ENCODE measurements at regions not wholly inside any gene's neighbourhood (a gene's known extent, or its start where the extent isn't known, plus 50 kb on each side); places are given as distances from the start of the nearest gene placed in this dataset.

GRCh38 chr11:120028181-120028896, 109.6 kb downstream of the TRIM29 start:
- 81% methylated on average over 10 of the region's 10 CpGs for WGBS
- no peaks in the 10 kb centered on the region for H3K36me3 ChIP-seq (ENCODE audit: insufficient read depth)
- DNase-seq (ENCODE audit: extremely low spot score), result no peak
- H3K4me3 ChIP-seq (ENCODE audit: low read depth, low read length), result no peak overlapping the region
- H3K4me1 ChIP-seq (ENCODE audit: insufficient read depth), result no peaks in the 10 kb centered on the region
- no peak overlapping the region for H3K27ac ChIP-seq (ENCODE audit: low read depth)

- no peaks in the 10 kb centered on the region for H3K4me1 ChIP-seq (ENCODE audit: insufficient read depth)
- H3K36me3 ChIP-seq (ENCODE audit: insufficient read depth), result no peaks in the 10 kb centered on the region
- WGBS, result 61% methylated on average over 11 of the region's 11 CpGs
- no peak for DNase-seq (ENCODE audit: extremely low spot score)
- H3K4me3 ChIP-seq (ENCODE audit: low read depth, low read length), result no peak overlapping the region
- no peak overlapping the region for H3K27ac ChIP-seq (ENCODE audit: low read depth)
These were observed 110.2 kb downstream of the TRIM29 start for GRCh38 chr11:120027546-120028180.

- no peak for DNase-seq (ENCODE audit: extremely low spot score)
- H3K27ac ChIP-seq (ENCODE audit: low read depth), result no peak overlapping the region
- H3K36me3 ChIP-seq (ENCODE audit: insufficient read depth), result no peaks in the 10 kb centered on the region
- no peaks in the 10 kb centered on the region for H3K4me1 ChIP-seq (ENCODE audit: insufficient read depth)
- 93% methylated on average over 56 of the region's 56 CpGs for WGBS
- H3K4me3 ChIP-seq (ENCODE audit: low read depth, low read length), result no peak overlapping the region
These were observed 112.1 kb downstream of the TRIM29 start for GRCh38 chr11:120025606-120026335.

GRCh38 chr11:120024586-120024985, 113.3 kb downstream of the TRIM29 start:
- H3K4me3 ChIP-seq (ENCODE audit: low read depth, low read length), result no peak overlapping the region
- DNase-seq (ENCODE audit: extremely low spot score), result no peak
- no peaks in the 10 kb centered on the region for H3K4me1 ChIP-seq (ENCODE audit: insufficient read depth)
- no peaks in the 10 kb centered on the region for H3K36me3 ChIP-seq (ENCODE audit: insufficient read depth)
- WGBS, result 71% methylated on average over 5 of the region's 5 CpGs
- no peak overlapping the region for H3K27ac ChIP-seq (ENCODE audit: low read depth)

GRCh38 chr11:120024046-120024445, 113.9 kb downstream of the TRIM29 start:
- no peak overlapping the region for H3K4me3 ChIP-seq (ENCODE audit: low read depth, low read length)
- WGBS, result 89% methylated on average over 4 of the region's 4 CpGs
- no peak for DNase-seq (ENCODE audit: extremely low spot score)
- H3K36me3 ChIP-seq (ENCODE audit: insufficient read depth), result no peaks in the 10 kb centered on the region
- H3K27ac ChIP-seq (ENCODE audit: low read depth), result no peak overlapping the region
- no peaks in the 10 kb centered on the region for H3K4me1 ChIP-seq (ENCODE audit: insufficient read depth)

- H3K27ac ChIP-seq (ENCODE audit: low read depth), result no peak overlapping the region
- no peaks in the 10 kb centered on the region for H3K4me1 ChIP-seq (ENCODE audit: insufficient read depth)
- H3K4me3 ChIP-seq (ENCODE audit: low read depth, low read length), result no peak overlapping the region
- H3K36me3 ChIP-seq (ENCODE audit: insufficient read depth), result no peaks in the 10 kb centered on the region
- 88% methylated on average over 5 of the region's 5 CpGs for WGBS
- no peak for DNase-seq (ENCODE audit: extremely low spot score)
These were observed 114.4 kb downstream of the TRIM29 start for GRCh38 chr11:120023551-120023950.

GRCh38 chr11:120023120-120023519, 114.8 kb downstream of the TRIM29 start:
- Histone ChIP-seq H3K4me1 (ENCODE audit: insufficient read depth) (no peaks in the 10 kb centered on the region), H3K36me3 (ENCODE audit: insufficient read depth) (no peaks in the 10 kb centered on the region), H3K4me3 (ENCODE audit: low read depth, low read length) (no peak overlapping the region), H3K27ac (ENCODE audit: low read depth) (no peak overlapping the region)
- 17% methylated on average over 1 of the region's 1 CpG for WGBS
- DNase-seq (ENCODE audit: extremely low spot score), result no peak

- no peaks in the 10 kb centered on the region for H3K4me1 ChIP-seq (ENCODE audit: insufficient read depth)
These were observed 115.3 kb downstream of the TRIM29 start for GRCh38 chr11:120022617-120023016.

GRCh38 chr11:120021978-120022377, 115.9 kb downstream of the TRIM29 start:
- WGBS, result 81% methylated on average over 5 of the region's 5 CpGs

More at GRCh38 chr11:120022617-120023016, 115.3 kb downstream of the TRIM29 start:
- Histone ChIP-seq H3K27ac (ENCODE audit: low read depth) (no peak overlapping the region), H3K4me3 (ENCODE audit: low read depth, low read length) (no peak overlapping the region), H3K36me3 (ENCODE audit: insufficient read depth) (no peaks in the 10 kb centered on the region)
- no peak for DNase-seq (ENCODE audit: extremely low spot score)
- WGBS, result 87% methylated on average over 5 of the region's 5 CpGs

GRCh38 chr11:120021391-120021953, 116.4 kb downstream of the TRIM29 start:
- Histone ChIP-seq H3K27ac (ENCODE audit: low read depth) (no peak overlapping the region), H3K4me1 (ENCODE audit: insufficient read depth) (no peaks in the 10 kb centered on the region), H3K4me3 (ENCODE audit: low read depth, low read length) (no peak overlapping the region), H3K36me3 (ENCODE audit: insufficient read depth) (no peaks in the 10 kb centered on the region)
- DNase-seq (ENCODE audit: extremely low spot score), result no peak
- 86% methylated on average over 7 of the region's 7 CpGs for WGBS

More at GRCh38 chr11:120021978-120022377, 115.9 kb downstream of the TRIM29 start:
- no peak for DNase-seq (ENCODE audit: extremely low spot score)
- no peaks in the 10 kb centered on the region for H3K36me3 ChIP-seq (ENCODE audit: insufficient read depth)
- H3K27ac ChIP-seq (ENCODE audit: low read depth), result no peak overlapping the region
- no peak overlapping the region for H3K4me3 ChIP-seq (ENCODE audit: low read depth, low read length)
- no peaks in the 10 kb centered on the region for H3K4me1 ChIP-seq (ENCODE audit: insufficient read depth)

GRCh38 chr11:120020981-120021380, 116.9 kb downstream of the TRIM29 start:
- WGBS, result 77% methylated on average over 2 of the region's 2 CpGs
- no peak for DNase-seq (ENCODE audit: extremely low spot score)

GRCh38 chr11:120020486-120020885, 117.4 kb downstream of the TRIM29 start:
- Histone ChIP-seq H3K4me3 (ENCODE audit: low read depth, low read length) (no peak overlapping the region), H3K4me1 (ENCODE audit: insufficient read depth) (no peaks in the 10 kb centered on the region), H3K36me3 (ENCODE audit: insufficient read depth) (no peaks in the 10 kb centered on the region), H3K27ac (ENCODE audit: low read depth) (no peak overlapping the region)
- DNase-seq (ENCODE audit: extremely low spot score), result no peak
- 75% methylated on average over 4 of the region's 4 CpGs for WGBS

More at GRCh38 chr11:120020981-120021380, 116.9 kb downstream of the TRIM29 start:
- no peak overlapping the region for H3K27ac ChIP-seq (ENCODE audit: low read depth)
- H3K4me3 ChIP-seq (ENCODE audit: low read depth, low read length), result no peak overlapping the region
- H3K4me1 ChIP-seq (ENCODE audit: insufficient read depth), result no peaks in the 10 kb centered on the region
- no peaks in the 10 kb centered on the region for H3K36me3 ChIP-seq (ENCODE audit: insufficient read depth)

GRCh38 chr11:120019191-120019590, 118.7 kb downstream of the TRIM29 start:
- no peaks in the 10 kb centered on the region for H3K36me3 ChIP-seq (ENCODE audit: insufficient read depth)
- no peaks in the 10 kb centered on the region for H3K4me1 ChIP-seq (ENCODE audit: insufficient read depth)
- no peak for DNase-seq (ENCODE audit: extremely low spot score)
- H3K4me3 ChIP-seq (ENCODE audit: low read depth, low read length), result no peak overlapping the region
- H3K27ac ChIP-seq (ENCODE audit: low read depth), result no peak overlapping the region
- WGBS, result 92% methylated on average over 5 of the region's 5 CpGs
